ENCODE measurements at regions not wholly inside any gene's neighbourhood (a gene's known extent, or its start where the extent isn't known, plus 50 kb on each side); places are given as distances from the start of the nearest gene placed in this dataset.
"Not testable (repeated sequence)": the region's sequence is repeated elsewhere in the genome, so short reads cannot be mapped to it uniquely, and the experiment has no call there.

- no peak for ATAC-seq (ENCODE audit: poor library complexity)
- intact Hi-C loops (cut with DNase I) = no loop called here
- DNase-seq = no peak
These were observed 596.8 kb upstream of the CNTN5 start for GRCh38 chr11:98423933-98424332.

GRCh38 chr11:98424773-98425172 is 596.0 kb upstream of the CNTN5 start:
- intact Hi-C loops (cut with DNase I); DNase-seq; ATAC-seq (ENCODE audit: poor library complexity): not testable (repeated sequence)

- DNase-seq = no peak
- no peak for ATAC-seq (ENCODE audit: poor library complexity)
- intact Hi-C loops (cut with DNase I) = no loop called here
These were observed 589.0 kb upstream of the CNTN5 start for GRCh38 chr11:98431463-98432359.

- intact Hi-C loops (cut with DNase I) = no loop called here
- DNase-seq (no peak), ATAC-seq (ENCODE audit: poor library complexity) (no peak)
These were observed 586.5 kb upstream of the CNTN5 start for GRCh38 chr11:98434296-98434695.

- ATAC-seq (ENCODE audit: poor library complexity) (no peak), DNase-seq (no peak)
- intact Hi-C loops (cut with DNase I) = no loop called here
These were observed 567.4 kb upstream of the CNTN5 start for GRCh38 chr11:98453378-98453777.

GRCh38 chr11:98455500-98456307 is 565.0 kb upstream of the CNTN5 start:
- intact Hi-C loops (cut with DNase I) = no loop called here
- no peak for DNase-seq
- no peak for ATAC-seq (ENCODE audit: poor library complexity)

- ATAC-seq (ENCODE audit: poor library complexity) (no peak), DNase-seq (no peak)
- intact Hi-C loops (cut with DNase I) = no loop called here
These were observed 564.5 kb upstream of the CNTN5 start for GRCh38 chr11:98456308-98456680.

- ATAC-seq (ENCODE audit: poor library complexity) = no peak
- DNase-seq = no peak
These were observed 525.7 kb upstream of the CNTN5 start for GRCh38 chr11:98495016-98495415.

GRCh38 chr11:98495601-98496000 is 525.1 kb upstream of the CNTN5 start:
- intact Hi-C loops (cut with DNase I) = no loop called here

More at GRCh38 chr11:98495016-98495415, 525.7 kb upstream of the CNTN5 start:
- intact Hi-C loops (cut with DNase I) = no loop called here

GRCh38 chr11:98507208-98507607 is 513.5 kb upstream of the CNTN5 start:
- intact Hi-C loops (cut with DNase I) = no loop called here
- DNase-seq = no peak

More at GRCh38 chr11:98495601-98496000, 525.1 kb upstream of the CNTN5 start:
- DNase-seq (no peak), ATAC-seq (ENCODE audit: poor library complexity) (no peak)

GRCh38 chr11:98512938-98513337 is 507.8 kb upstream of the CNTN5 start:
- ATAC-seq (ENCODE audit: poor library complexity) (no peak), DNase-seq (no peak)
- intact Hi-C loops (cut with DNase I) = no loop called here

More at GRCh38 chr11:98507208-98507607, 513.5 kb upstream of the CNTN5 start:
- ATAC-seq (ENCODE audit: poor library complexity) = no peak

- DNase-seq (no peak), ATAC-seq (ENCODE audit: poor library complexity) (no peak)
- intact Hi-C loops (cut with DNase I) = no loop called here
These were observed 489.2 kb upstream of the CNTN5 start for GRCh38 chr11:98531576-98531975.

- intact Hi-C loops (cut with DNase I) = no loop called here
- DNase-seq (no peak), ATAC-seq (ENCODE audit: poor library complexity) (no peak)
These were observed 484.7 kb upstream of the CNTN5 start for GRCh38 chr11:98536023-98536422.

- DNase-seq; ATAC-seq (ENCODE audit: poor library complexity); intact Hi-C loops (cut with DNase I): not testable (repeated sequence)
These were observed 482.4 kb upstream of the CNTN5 start for GRCh38 chr11:98538358-98538757.

GRCh38 chr11:98545544-98546175 is 475.1 kb upstream of the CNTN5 start:
- DNase-seq = no peak
- no peak for ATAC-seq (ENCODE audit: poor library complexity)
- intact Hi-C loops (cut with DNase I) = no loop called here

- ATAC-seq (ENCODE audit: poor library complexity) (no peak), DNase-seq (no peak)
- intact Hi-C loops (cut with DNase I) = no loop called here
These were observed 471.2 kb upstream of the CNTN5 start for GRCh38 chr11:98549571-98549970.

- DNase-seq (no peak), ATAC-seq (ENCODE audit: poor library complexity) (no peak)
- intact Hi-C loops (cut with DNase I) = no loop called here
These were observed 460.8 kb upstream of the CNTN5 start for GRCh38 chr11:98559961-98560360.

GRCh38 chr11:98561252-98561651 is 459.5 kb upstream of the CNTN5 start:
- intact Hi-C loops (cut with DNase I) = no loop called here
- ATAC-seq (ENCODE audit: poor library complexity) = no peak
- no peak for DNase-seq

GRCh38 chr11:98561877-98562395 is 458.8 kb upstream of the CNTN5 start:
- DNase-seq (no peak), ATAC-seq (ENCODE audit: poor library complexity) (no peak)
- intact Hi-C loops (cut with DNase I) = no loop called here

Measured in Right ventricle myocardium superior (tissue), 1 donor.